Activated CD4-positive, alpha-beta T cell treated with anti-CD3 and anti-CD28 coated beads for 36 hours (primary cell): ENCODE measurements at regions not wholly inside any gene's neighbourhood (a gene's known extent, or its start where the extent isn't known, plus 50 kb on each side); places are given as distances from the start of the nearest gene placed in this dataset.
"Not testable (repeated sequence)": the region's sequence is repeated elsewhere in the genome, so short reads cannot be mapped to it uniquely, and the experiment has no call there.

ENCODE experiments used
- ATAC-seq: fragments of 200-7000 bp; cut with Tn5 transposase; one replicate; pipeline ENCODE4 v1.10.0; 2021; ENCODE audit warnings: mild to moderate bottlenecking, moderate library complexity
- CTCF ChIA-PET: fragments of 350-600 bp; sonication (Branson Sonifier 250); formaldehyde crosslinking; loops from one replicate; lab custom pipeline; 2021; ENCODE audit warnings: antibody characterized with exemption; lab: Charles Lee
- POLR2A ChIA-PET: fragments of 350-600 bp; sonication (Branson Sonifier 250); formaldehyde crosslinking; loops from one replicate; lab custom pipeline; 2021; ENCODE audit warnings: antibody characterized with exemption, inconsistent platforms; lab: Charles Lee
- DNase-seq: peaks from one replicate; pipeline ENCODE4 v3.0.0-alpha.2; 2020
- H3K27ac Mint-ChIP-seq: one replicate; pipeline ENCODE4 v1.8.0; 2021; ENCODE audit warnings: mixed read lengths
- H3K27me3 Mint-ChIP-seq: one replicate; pipeline ENCODE4 v1.8.0; 2021; ENCODE audit warnings: mixed read lengths
- H3K36me3 Mint-ChIP-seq: one replicate; pipeline ENCODE4 v1.8.0; 2021; ENCODE audit warnings: low read depth, mixed read lengths
- H3K4me1 Mint-ChIP-seq: one replicate; pipeline ENCODE4 v1.8.0; 2021; ENCODE audit warnings: mixed read lengths
- H3K4me3 Mint-ChIP-seq: one replicate; pipeline ENCODE4 v1.8.0; 2021; ENCODE audit warnings: mild to moderate bottlenecking, moderate library complexity, mixed read lengths
- H3K9me3 Mint-ChIP-seq: one replicate; pipeline ENCODE4 v1.8.0; 2021; ENCODE audit warnings: low read depth, mixed read lengths
- intact Hi-C, 2 experiments: fragments of 100-400 bp; cut with DNase I in 1 of 2; cut with micrococcal nuclease in 1 of 2; formaldehyde crosslinking; loops; one replicate each; pipeline versions ENCODE4 v1.14.2 to v1.15.1; 2022 to 2024; cut with DNase I, micrococcal nuclease

GRCh38 chr2:190742431-190742830 is 93.5 kb downstream of the NAB1 start:
- peak; percentile 33 for ATAC-seq
- CTCF ChIA-PET, result interaction anchor here (0.5 to 1.4 kb wide), 3 partner anchors 17 to 205 kb away, joined by 3 to 5 read pairs (median 3); no protein-coding TSS in a partner anchor
- H3K9me3 Mint-ChIP-seq, result peaks cover 3% of the 10 kb centered on the region
- no peak for DNase-seq
- peaks cover 25% of the 10 kb centered on the region for H3K4me1 Mint-ChIP-seq
- POLR2A ChIA-PET, result interaction anchor here (0.9 kb wide), 1 partner anchor 144 kb away, joined by 3 read pairs; no protein-coding TSS in a partner anchor
- H3K36me3 Mint-ChIP-seq, result no peaks in the 10 kb centered on the region
- no peak overlapping the region for H3K4me3 Mint-ChIP-seq
- no peaks in the 10 kb centered on the region for H3K27me3 Mint-ChIP-seq
- H3K27ac Mint-ChIP-seq, result peak overlapping the region; percentile 5
- intact Hi-C loops, result no loop called here

DNA sequence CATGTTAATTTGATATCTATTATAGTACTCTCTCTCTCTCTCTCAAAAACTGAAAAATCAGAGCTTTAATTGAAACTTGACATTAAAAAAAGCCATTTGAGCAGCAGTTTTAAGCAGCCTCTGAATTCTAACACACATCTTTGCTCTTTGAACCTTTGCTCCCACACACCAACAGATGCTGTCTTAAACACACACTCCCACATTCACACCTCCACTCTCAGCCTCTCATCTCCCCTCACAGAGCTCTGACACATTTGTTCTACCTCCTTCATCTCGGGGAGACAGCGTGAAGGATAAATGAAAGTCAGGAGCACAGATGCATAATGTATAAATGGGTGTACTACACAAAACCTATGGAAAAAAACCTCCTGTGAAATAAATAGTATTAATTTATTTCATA is 95.2 kb downstream of the NAB1 start:
- no peak overlapping the region for H3K4me3 Mint-ChIP-seq
- ATAC-seq, result peak; percentile 55
- POLR2A ChIA-PET, result no interaction called here

DNA sequence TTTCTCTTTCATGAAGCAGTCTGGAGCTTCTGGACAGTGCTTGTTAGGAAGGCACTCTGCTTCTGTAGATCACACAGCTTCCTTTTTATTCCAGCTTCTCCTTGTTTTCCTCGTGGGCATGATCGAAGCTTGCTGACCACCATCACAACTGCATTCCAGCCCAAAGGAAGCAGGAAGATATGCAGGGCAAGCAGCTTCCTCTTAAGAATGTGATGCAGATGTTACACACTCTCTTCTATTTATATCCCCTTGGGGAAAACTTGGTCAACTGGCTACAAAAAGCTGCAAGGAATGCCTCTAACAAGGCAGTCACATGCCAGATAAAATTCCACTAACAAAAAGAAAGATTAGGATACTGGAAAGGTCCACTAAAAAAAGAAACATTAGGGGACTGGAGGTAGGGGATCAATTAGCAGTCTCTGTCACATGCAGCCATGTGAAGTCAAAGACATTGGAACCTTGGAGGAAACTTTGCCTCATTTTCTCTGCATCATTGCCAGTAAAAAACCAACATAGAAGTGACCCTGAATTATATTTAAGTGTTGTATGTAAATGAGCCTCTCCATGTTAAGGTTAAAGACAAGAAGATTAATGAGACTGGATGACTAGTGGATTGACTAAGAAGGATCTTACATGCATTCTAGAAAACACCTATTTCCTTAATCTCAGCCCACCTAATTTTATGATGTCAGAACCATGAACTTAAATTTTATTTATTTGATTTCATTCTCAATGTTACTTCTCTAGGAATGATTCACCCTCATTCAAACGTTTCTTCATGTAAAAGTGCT is 98.3 kb downstream of the NAB1 start:
- H3K27ac Mint-ChIP-seq, result peak overlapping the region; percentile 15
- peak; percentile 84 for ATAC-seq
- H3K36me3 Mint-ChIP-seq, result no peaks in the 10 kb centered on the region
- H3K4me3 Mint-ChIP-seq, result no peak overlapping the region
- no peaks in the 10 kb centered on the region for H3K27me3 Mint-ChIP-seq
- POLR2A ChIA-PET, result interaction anchor here (0.7 kb wide), 1 partner anchor 68 kb away, joined by 4 read pairs; no protein-coding TSS in a partner anchor
- peaks cover 2% of the 10 kb centered on the region for H3K9me3 Mint-ChIP-seq
- peaks cover 31% of the 10 kb centered on the region for H3K4me1 Mint-ChIP-seq
- intact Hi-C loops, result no loop called here
- CTCF ChIA-PET, result interaction anchor here (0.6 to 3.5 kb wide), 5 partner anchors 13 to 142 kb away, joined by 3 to 12 read pairs (median 3); no protein-coding TSS in a partner anchor
- DNase-seq, result no peak

More for the DNA sequence above, 95.2 kb downstream of the NAB1 start:
- intact Hi-C loops, result loop anchor here in 1 of 2 experiments (2.0 kb wide), 1 partner anchor 21 kb away; no protein-coding TSS in a partner anchor
- H3K27ac Mint-ChIP-seq, result no peak overlapping the region
- CTCF ChIA-PET, result interaction anchor here (0.6 to 1.1 kb wide), 5 partner anchors 10 to 64 kb away, joined by 3 to 4 read pairs (median 3); no protein-coding TSS in a partner anchor
- no peaks in the 10 kb centered on the region for H3K27me3 Mint-ChIP-seq
- H3K4me1 Mint-ChIP-seq, result peaks cover 31% of the 10 kb centered on the region
- no peaks in the 10 kb centered on the region for H3K36me3 Mint-ChIP-seq
- no peak for DNase-seq
- H3K9me3 Mint-ChIP-seq, result peaks cover 3% of the 10 kb centered on the region

GRCh38 chr2:190748966-190749365 is 100.1 kb downstream of the NAB1 start:
- Mint-ChIP-seq H3K27ac (no peak overlapping the region), H3K27me3 (no peaks in the 10 kb centered on the region), H3K9me3 (peaks cover 2% of the 10 kb centered on the region), H3K4me3 (no peak overlapping the region), H3K4me1 (peaks cover 21% of the 10 kb centered on the region), H3K36me3 (no peaks in the 10 kb centered on the region)
- ChIA-PET CTCF (interaction anchor here (0.6 to 3.5 kb wide), 2 partner anchors 11 to 14 kb away, joined by 3 to 12 read pairs; no protein-coding TSS in a partner anchor), POLR2A (no interaction called here)
- intact Hi-C loops, result no loop called here
- ATAC-seq, result no peak
- DNase-seq, result no peak

- Mint-ChIP-seq H3K36me3 (no peaks in the 10 kb centered on the region), H3K4me1 (peaks cover 32% of the 10 kb centered on the region), H3K4me3 (no peak overlapping the region), H3K9me3 (peaks cover 3% of the 10 kb centered on the region), H3K27me3 (no peaks in the 10 kb centered on the region), H3K27ac (no peak overlapping the region)
- CTCF ChIA-PET, result no interaction called here
- intact Hi-C loops, result no loop called here
- ATAC-seq (no peak), DNase-seq (no peak)
- POLR2A ChIA-PET, result no interaction called here
Observed at GRCh38 chr2:190755772-190756415, 107.0 kb downstream of the NAB1 start.

GRCh38 chr2:190759749-190760213 is 110.9 kb downstream of the NAB1 start:
- ChIA-PET CTCF (interaction anchor here (0.7 to 2.1 kb wide), 4 partner anchors 11 to 109 kb away, joined by 3 to 12 read pairs (median 4); no protein-coding TSS in a partner anchor), POLR2A (interaction anchor here (1.6 to 1.8 kb wide), 2 partner anchors 37 to 81 kb away, joined by 5 to 7 read pairs; no protein-coding TSS in a partner anchor)

GRCh38 chr2:190760353-190761150 is 111.7 kb downstream of the NAB1 start:
- H3K27me3 Mint-ChIP-seq, H3K9me3 Mint-ChIP-seq, H3K36me3 Mint-ChIP-seq, ATAC-seq: not testable (repeated sequence)
- Mint-ChIP-seq H3K27ac (peak overlapping the region; percentile 3), H3K4me1 (peaks cover 57% of the 10 kb centered on the region), H3K4me3 (peak overlapping the region; percentile 44)
- POLR2A ChIA-PET, result interaction anchor here (0.8 to 1.8 kb wide), 3 partner anchors 38 to 82 kb away, joined by 3 to 7 read pairs (median 5); no protein-coding TSS in a partner anchor
- CTCF ChIA-PET, result interaction anchor here (0.7 to 2.1 kb wide), 3 partner anchors 12 to 67 kb away, joined by 3 to 12 read pairs (median 4); no protein-coding TSS in a partner anchor
- intact Hi-C loops, result loop anchor here in 1 of 2 experiments (5.0 kb wide), 1 partner anchor 113 kb away; the partner anchor contains the start of gene NAB1
- DNase-seq, result peak; percentile 19

More at GRCh38 chr2:190759749-190760213, 110.9 kb downstream of the NAB1 start:
- ATAC-seq, result no peak
- peaks cover 54% of the 10 kb centered on the region for H3K4me1 Mint-ChIP-seq
- intact Hi-C loops, result loop anchor here in 1 of 2 experiments (5.0 kb wide), 1 partner anchor 112 kb away; the partner anchor contains the start of gene NAB1
- peak overlapping the region; percentile 15 for H3K4me3 Mint-ChIP-seq
- no peak for DNase-seq
- no peak overlapping the region for H3K27ac Mint-ChIP-seq
- no peaks in the 10 kb centered on the region for H3K27me3 Mint-ChIP-seq
- peaks cover 1% of the 10 kb centered on the region for H3K9me3 Mint-ChIP-seq
- H3K36me3 Mint-ChIP-seq, result no peaks in the 10 kb centered on the region

DNA sequence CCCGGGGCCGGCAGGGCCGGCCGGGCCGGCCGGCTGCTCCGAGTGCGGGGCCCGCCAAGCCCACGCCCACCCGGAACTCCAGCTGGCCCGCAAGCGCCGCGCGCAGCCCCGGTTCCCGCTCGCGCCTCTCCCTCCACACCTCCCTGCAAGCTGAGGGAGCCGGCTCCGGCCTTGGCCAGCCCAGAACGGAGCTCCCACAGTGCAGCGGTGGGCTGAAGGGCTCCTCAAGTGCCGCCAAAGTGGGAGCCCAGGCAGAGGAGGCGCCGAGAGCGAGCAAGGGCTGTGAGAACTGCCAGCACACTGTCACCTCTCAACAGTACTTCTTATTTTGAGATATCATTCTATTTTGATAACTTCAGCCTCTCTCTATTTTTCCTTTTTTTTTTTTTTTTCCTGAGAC is 112.3 kb downstream of the NAB1 start:
- H3K27ac Mint-ChIP-seq, ATAC-seq, H3K27me3 Mint-ChIP-seq, DNase-seq, H3K36me3 Mint-ChIP-seq, H3K9me3 Mint-ChIP-seq: not testable (repeated sequence)
- ChIA-PET POLR2A (interaction anchor here (1.8 kb wide), 1 partner anchor 39 kb away, joined by 7 read pairs; no protein-coding TSS in a partner anchor), CTCF (interaction anchor here (1.0 to 1.3 kb wide), 2 partner anchors 20 to 27 kb away, joined by 3 to 4 read pairs; no protein-coding TSS in a partner anchor)
- peak overlapping the region; percentile 25 for H3K4me3 Mint-ChIP-seq
- intact Hi-C loops, result loop anchor here in 1 of 2 experiments (5.0 kb wide), 1 partner anchor 114 kb away; the partner anchor contains the start of gene NAB1
- H3K4me1 Mint-ChIP-seq, result peaks cover 59% of the 10 kb centered on the region

DNA sequence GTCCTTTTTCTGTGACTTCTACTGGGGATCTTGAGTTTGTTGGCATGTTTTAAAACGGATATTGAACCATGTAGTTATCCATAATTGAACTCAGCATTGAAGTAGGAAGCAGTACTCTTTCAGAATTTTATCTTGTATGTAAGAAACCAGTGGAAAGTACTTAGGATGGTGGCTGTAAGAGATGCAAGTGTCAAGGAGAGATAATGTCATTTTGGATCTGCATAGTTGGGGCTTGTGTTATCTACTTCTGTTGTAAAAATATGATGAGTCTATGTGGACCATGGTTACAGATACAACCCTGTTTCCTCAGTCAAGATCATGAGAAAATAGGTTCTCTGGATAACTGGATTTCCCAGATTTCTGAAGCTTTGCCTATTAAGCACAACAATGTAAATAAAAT is 113.7 kb downstream of the NAB1 start:
- no peak for DNase-seq
- peaks cover 61% of the 10 kb centered on the region for H3K4me1 Mint-ChIP-seq
- H3K4me3 Mint-ChIP-seq, result no peak overlapping the region
- H3K9me3 Mint-ChIP-seq, result no peaks in the 10 kb centered on the region
- H3K36me3 Mint-ChIP-seq, result no peaks in the 10 kb centered on the region
- H3K27me3 Mint-ChIP-seq, result no peaks in the 10 kb centered on the region
- intact Hi-C loops, result loop anchor here in 1 of 2 experiments (5.0 kb wide), 1 partner anchor 115 kb away; the partner anchor contains the start of gene NAB1
- CTCF ChIA-PET, result interaction anchor here (1.1 to 1.2 kb wide), 2 partner anchors 30 to 123 kb away, joined by 3 read pairs; no protein-coding TSS in a partner anchor
- H3K27ac Mint-ChIP-seq, result no peak overlapping the region
- POLR2A ChIA-PET, result interaction anchor here (0.5 kb wide), 1 partner anchor 73 kb away, joined by 4 read pairs; no protein-coding TSS in a partner anchor
- no peak for ATAC-seq

GRCh38 chr2:190763100-190763499 is 114.2 kb downstream of the NAB1 start:
- Mint-ChIP-seq H3K9me3 (no peaks in the 10 kb centered on the region), H3K4me3 (no peak overlapping the region), H3K27me3 (no peaks in the 10 kb centered on the region), H3K36me3 (no peaks in the 10 kb centered on the region), H3K4me1 (peaks cover 63% of the 10 kb centered on the region), H3K27ac (no peak overlapping the region)
- intact Hi-C loops, result loop anchor here in 1 of 2 experiments (5.0 kb wide), 1 partner anchor 116 kb away; the partner anchor contains the start of gene NAB1
- ChIA-PET POLR2A (no interaction called here), CTCF (interaction anchor here (0.6 to 1.2 kb wide), 5 partner anchors 14 to 50 kb away, joined by 3 to 6 read pairs (median 4); no protein-coding TSS in a partner anchor)
- ATAC-seq (no peak), DNase-seq (no peak)
